OCI-LY7 (cell line): ENCODE measurements at regions not wholly inside any gene's neighbourhood (a gene's known extent, or its start where the extent isn't known, plus 50 kb on each side); places are given as distances from the start of the nearest gene placed in this dataset.
A peak's percentile ranks its signal among the peaks of the same experiment; 100 is the strongest.

Experiments used
- BruUV-seq: library from RNA; stranded (reverse); fragments of 400-500 nt; replicated peaks from 2 replicates; lab custom pipeline; 2021; lab: Mats Ljungman, UMichigan
- CTCF ChIA-PET: fragments of 300-600 bp; sonication (Branson Sonifier 250); formaldehyde crosslinking; loops from one replicate; lab custom pipeline; 2022; ENCODE audit warnings: antibody characterized with exemption; ENCODE audit not compliant: unreplicated experiment; lab: Charles Lee
- POLR2A ChIA-PET: fragments of 300-600 bp; sonication (Branson Sonifier 250); formaldehyde crosslinking; loops from one replicate; lab custom pipeline; 2022; ENCODE audit warnings: antibody characterized with exemption; lab: Charles Lee
- DNase-seq: peaks from one replicate; pipeline ENCODE4 v3.0.0-alpha.2; 2015; ENCODE audit warnings: low spot score
- H2AFZ ChIP-seq: fragments of 200-600 bp; sonication (generic), shearing (Covaris generic); 2 replicates; pipeline ENCODE4 v1.6.1; 2014; ENCODE audit warnings: mild to moderate bottlenecking, antibody characterized with exemption, low read length, moderate library complexity
- H3K27ac ChIP-seq: fragments of 200-600 bp; sonication (generic); 2 replicates; pipeline ENCODE4 v1.5.1; 2014; ENCODE audit warnings: mixed run types, low read depth, mild to moderate bottlenecking, moderate library complexity, low read length, inconsistent platforms; ENCODE audit not compliant: poor library complexity, severe bottlenecking
- H3K36me3 ChIP-seq: fragments of 200-600 bp; sonication (generic); 2 replicates; pipeline ENCODE4 v1.6.1; 2014; ENCODE audit warnings: mild to moderate bottlenecking, antibody characterized with exemption, low read length, moderate library complexity, mixed read lengths; ENCODE audit not compliant: insufficient read depth
- H3K4me1 ChIP-seq: fragments of 200-600 bp; sonication (generic); 2 replicates; pipeline ENCODE4 v1.5.1; 2014; ENCODE audit warnings: mild to moderate bottlenecking, low read length; ENCODE audit not compliant: insufficient read depth, poor library complexity, severe bottlenecking
- H3K4me2 ChIP-seq: fragments of 200-600 bp; sonication (generic); 2 replicates; pipeline ENCODE4 v1.6.1; 2014; ENCODE audit warnings: mild to moderate bottlenecking, low read length
- H3K4me3 ChIP-seq: fragments of 200-600 bp; sonication (generic); 2 replicates; pipeline ENCODE4 v1.5.1; 2014; ENCODE audit warnings: mild to moderate bottlenecking, low read depth, low read length; ENCODE audit not compliant: poor library complexity, severe bottlenecking
- H3K79me2 ChIP-seq: fragments of 200-600 bp; sonication (generic); 2 replicates; pipeline ENCODE4 v1.6.1; 2016; ENCODE audit warnings: low read depth, mild to moderate bottlenecking, low read length, moderate library complexity, mixed read lengths; ENCODE audit not compliant: insufficient read depth
- H3K9me2 ChIP-seq: fragments of 200-600 bp; sonication (generic); 2 replicates; pipeline ENCODE4 v1.6.1; 2016; ENCODE audit warnings: mild to moderate bottlenecking, low read length, mixed read lengths; ENCODE audit not compliant: insufficient read depth
- H3K9me3 ChIP-seq: fragments of 200-600 bp; sonication (generic); 2 replicates; pipeline ENCODE4 v1.6.1; 2014; ENCODE audit warnings: mild to moderate bottlenecking, mixed run types, low read length, mixed read lengths
- H4K20me1 ChIP-seq: fragments of 200-600 bp; sonication (generic); 2 replicates; pipeline ENCODE4 v1.6.1; 2014; ENCODE audit warnings: mild to moderate bottlenecking, antibody characterized with exemption, low read length, moderate library complexity, mixed read lengths; ENCODE audit not compliant: insufficient read depth
- CTCF ChIP-seq: fragments of 200-600 bp; sonication (generic); conservative IDR thresholded peaks from 2 replicates; pipeline ENCODE4 v1.5.1; 2014; ENCODE audit warnings: mild to moderate bottlenecking, antibody characterized with exemption, low read length, moderate library complexity, mixed read lengths
- EZH2phosphoT487 ChIP-seq: fragments of 200-600 bp; sonication (generic); IDR thresholded peaks from 2 replicates; pipeline ENCODE4 v1.6.1; 2018; ENCODE audit warnings: low read depth, borderline replicate concordance, mild to moderate bottlenecking, mixed run types, antibody characterized with exemption, low read length, moderate library complexity, mixed read lengths
- intact Hi-C: fragments of 100-400 bp; cut with micrococcal nuclease; formaldehyde crosslinking; loops from one replicate; pipeline ENCODE4 v1.10.0; 2022; ENCODE audit not compliant: unreplicated experiment

DNA sequence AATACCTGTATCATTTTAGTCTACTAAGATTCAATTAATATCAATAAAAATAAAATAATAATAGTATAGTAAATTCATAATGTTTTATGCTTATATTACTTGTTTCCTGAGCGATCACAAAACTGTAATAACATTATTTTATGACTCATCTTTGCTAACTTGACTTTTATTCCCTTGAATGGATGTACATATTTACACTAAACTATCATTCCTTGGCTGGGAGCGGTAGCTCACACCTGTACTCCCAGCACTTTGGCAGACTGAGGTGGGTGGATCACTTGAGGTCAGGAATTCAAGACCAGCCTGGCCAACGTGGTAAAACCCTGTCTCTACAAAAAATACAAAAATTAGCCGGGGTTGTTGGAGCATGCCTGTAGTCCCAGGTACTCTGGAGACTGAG lies 104.0 kb upstream of the SLC34A2 start:
- Histone ChIP-seq H3K36me3 (no peaks in the 10 kb centered on the region), H4K20me1 (no peaks in the 10 kb centered on the region), H3K27ac (peak overlapping the region; percentile 33), H3K9me3 (no peaks in the 10 kb centered on the region), H3K4me1 (peaks cover 24% of the 10 kb centered on the region), H3K4me2 (peak overlapping the region; percentile 56), H3K9me2 (no peaks in the 10 kb centered on the region), H3K79me2 (no peaks in the 10 kb centered on the region), H2AFZ (no peak overlapping the region), H3K4me3 (no peak overlapping the region)
- TF ChIP-seq CTCF (no peak), EZH2phosphoT487 (no peak)
- DNase-seq, result no peak
- BruUV-seq, result no TSS peak
- ChIA-PET CTCF (no interaction called here), POLR2A (no interaction called here)
- intact Hi-C loops, result no loop called here

- CTCF ChIA-PET, result no interaction called here
- Histone ChIP-seq H3K9me2 (no peaks in the 10 kb centered on the region), H3K9me3 (no peaks in the 10 kb centered on the region), H3K79me2 (no peaks in the 10 kb centered on the region), H3K4me1 (peaks cover 24% of the 10 kb centered on the region), H3K4me3 (peak overlapping the region; percentile 37), H3K27ac (peak overlapping the region; percentile 37), H3K36me3 (no peaks in the 10 kb centered on the region), H4K20me1 (no peaks in the 10 kb centered on the region), H2AFZ (peak overlapping the region; percentile 93), H3K4me2 (peak overlapping the region; percentile 56)
- BruUV-seq, result no TSS peak
- TF ChIP-seq EZH2phosphoT487 (no peak), CTCF (no peak)
- peak; percentile 22 for DNase-seq
- POLR2A ChIA-PET, result interaction anchor here (0.6 to 0.7 kb wide), 2 partner anchors 16 to 312 kb away, joined by 5 read pairs; no protein-coding TSS in a partner anchor
- intact Hi-C loops, result no loop called here
These were observed 102.9 kb upstream of the SLC34A2 start for GRCh38 chr4:25552580-25553271.

DNA sequence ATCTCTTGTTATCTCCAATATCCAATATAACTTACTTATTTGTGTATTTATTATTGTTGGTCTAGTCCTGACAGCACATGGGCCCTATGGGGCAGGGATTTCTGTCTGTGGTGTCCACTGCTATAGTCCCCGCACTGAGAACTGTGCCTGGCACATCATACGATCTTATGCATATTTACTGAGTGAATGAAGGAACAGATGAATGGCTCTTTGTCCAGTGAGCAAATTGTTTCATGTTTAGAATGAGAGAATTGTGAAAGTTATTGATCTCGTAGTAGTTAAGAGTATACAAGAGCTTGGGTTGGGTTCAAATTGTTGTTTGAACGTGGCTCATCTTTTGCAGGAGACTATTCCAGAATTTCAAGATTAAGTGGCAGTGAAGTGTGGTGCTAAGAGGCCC lies 96.1 kb upstream of the SLC34A2 start:
- Histone ChIP-seq H3K9me2 (no peaks in the 10 kb centered on the region), H3K27ac (no peak overlapping the region), H4K20me1 (no peaks in the 10 kb centered on the region), H3K4me1 (no peaks in the 10 kb centered on the region), H3K4me3 (no peak overlapping the region), H2AFZ (no peak overlapping the region), H3K36me3 (no peaks in the 10 kb centered on the region), H3K4me2 (no peak overlapping the region), H3K9me3 (no peaks in the 10 kb centered on the region), H3K79me2 (no peaks in the 10 kb centered on the region)
- ChIA-PET POLR2A (no interaction called here), CTCF (no interaction called here)
- BruUV-seq, result no TSS peak
- intact Hi-C loops, result no loop called here
- no peak for TF ChIP-seq CTCF
- no peak for TF ChIP-seq EZH2phosphoT487
- no peak for DNase-seq
